ENCODE measurements at regions not wholly inside any gene's neighbourhood (a gene's known extent, or its start where the extent isn't known, plus 50 kb on each side); places are given as distances from the start of the nearest gene placed in this dataset.
A peak's percentile ranks its signal among the peaks of the same experiment; 100 is the strongest.

DNA sequence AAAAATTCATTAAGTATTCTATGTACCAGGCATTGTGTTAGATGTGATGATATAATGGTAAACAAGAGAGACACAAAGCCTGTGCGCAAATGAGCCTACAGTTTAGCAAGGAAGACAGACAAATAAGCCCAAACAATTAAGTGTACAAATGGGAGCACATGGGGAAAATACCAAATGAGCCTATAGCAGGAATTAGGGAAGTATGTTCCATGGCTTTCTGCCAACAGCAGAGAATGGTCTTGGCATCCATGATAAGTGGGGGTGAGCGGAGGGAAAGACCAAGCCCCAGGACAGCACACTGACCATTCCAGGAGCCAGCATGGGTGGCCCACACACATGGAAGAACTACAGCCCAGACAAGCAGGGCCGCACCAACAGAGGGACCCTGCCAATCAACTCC lies 369.7 kb downstream of the DEPDC1B start:
- no peak for DNase-seq

DNA sequence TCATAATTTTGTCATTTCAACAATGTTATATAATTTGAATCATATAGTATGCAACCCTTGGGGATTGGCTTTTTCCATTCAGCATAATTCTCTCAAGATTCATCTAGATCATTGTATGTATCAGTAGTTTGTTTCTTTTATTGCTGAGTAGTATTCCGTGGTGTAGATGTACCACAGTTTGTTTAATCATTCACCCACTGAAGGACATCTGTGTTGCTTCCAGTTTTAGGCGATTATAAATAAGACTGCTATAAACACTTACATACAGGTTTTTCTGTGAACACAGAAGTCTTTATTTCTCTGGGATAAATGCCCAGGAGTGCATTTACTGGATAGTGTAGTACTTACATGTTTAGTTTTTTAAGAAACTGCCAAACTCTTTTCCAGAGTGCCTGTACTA lies 374.1 kb downstream of the DEPDC1B start:
- DNase-seq = no peak

GRCh38 chr5:60323596-60323995 lies 376.4 kb downstream of the DEPDC1B start:
- DNase-seq = no peak

GRCh38 chr5:60312098-60312497 lies 387.9 kb downstream of the DEPDC1B start:
- DNase-seq = no peak

DNA sequence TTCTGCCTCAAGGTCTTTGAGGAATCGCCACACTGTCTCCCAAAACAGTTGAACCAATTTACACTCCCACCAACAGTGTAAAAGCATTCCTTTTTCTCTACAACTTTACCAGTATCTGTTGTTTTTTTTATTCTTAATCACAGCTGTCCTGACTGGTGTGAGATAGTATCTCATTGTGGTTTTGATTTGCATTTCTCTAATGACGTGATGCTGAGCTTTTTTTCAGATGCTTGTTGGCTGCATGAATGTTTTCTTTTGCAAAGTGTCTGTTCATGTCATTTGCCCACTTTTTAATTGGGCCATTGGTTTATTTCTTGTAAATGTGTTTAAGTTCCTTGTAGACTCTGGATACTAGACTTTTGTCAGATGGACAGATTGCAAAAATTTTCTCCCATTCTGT lies 400.0 kb downstream of the DEPDC1B start:
- no peak for DNase-seq

- no peak for DNase-seq
Observed at GRCh38 chr5:60297658-60298057, 402.3 kb downstream of the DEPDC1B start.

GRCh38 chr5:60295423-60295822 lies 401.9 kb upstream of the PDE4D start:
- DNase-seq = no peak

- DNase-seq = no peak
Observed at GRCh38 chr5:60293518-60293917, 400.0 kb upstream of the PDE4D start.

DNA sequence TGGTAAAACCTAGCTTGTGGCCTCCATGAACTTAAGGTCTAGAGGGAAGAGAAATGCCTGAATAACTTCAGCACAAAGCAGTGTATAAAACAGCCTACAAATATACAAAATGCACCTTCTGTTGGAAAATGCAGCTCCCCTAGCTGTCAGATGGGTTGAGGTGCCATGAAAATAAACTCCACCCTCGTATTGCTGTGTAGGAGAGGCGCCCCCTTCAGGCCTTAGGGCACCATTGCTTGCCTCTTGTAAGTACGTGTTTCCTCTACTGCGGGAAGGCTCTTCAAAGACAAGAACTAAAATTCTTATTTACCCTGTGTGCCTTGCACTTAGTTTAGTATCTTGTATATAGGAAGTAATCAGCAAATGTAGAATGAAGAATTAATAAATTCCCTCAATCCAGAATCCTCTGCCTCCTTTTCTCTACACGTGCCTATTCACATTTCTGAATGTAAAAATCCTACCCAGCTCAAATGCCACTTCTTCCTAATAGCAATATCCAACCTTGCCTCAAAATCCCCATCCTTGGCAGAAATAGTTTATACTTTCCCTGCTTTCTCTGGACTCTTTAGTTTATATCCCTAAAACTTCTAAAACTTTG lies 393.7 kb upstream of the PDE4D start:
- DNase-seq = no peak

- no peak for DNase-seq
Observed at GRCh38 chr5:60285910-60286309, 392.4 kb upstream of the PDE4D start.

DNA sequence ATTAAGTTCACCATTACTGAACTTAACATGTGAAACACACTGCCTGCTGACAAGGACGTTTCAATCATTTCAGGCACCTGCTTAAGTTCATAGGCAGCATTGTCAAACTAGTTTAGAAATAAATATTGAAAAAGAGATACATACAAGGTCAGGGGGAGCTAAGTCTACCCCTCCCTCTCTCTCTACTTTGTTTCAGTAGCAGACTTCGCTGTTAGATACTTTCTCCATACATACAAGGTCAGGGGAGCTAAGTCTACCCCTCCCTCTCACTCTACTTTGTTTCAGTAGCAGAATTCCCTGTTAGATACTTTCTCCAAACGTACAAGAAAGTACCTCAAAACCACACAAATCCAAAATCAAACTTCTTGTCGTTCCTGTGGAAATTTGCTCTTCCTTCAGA lies 387.4 kb upstream of the PDE4D start:
- DNase-seq = no peak

GRCh38 chr5:60277941-60278340 lies 384.4 kb upstream of the PDE4D start:
- no peak for DNase-seq

DNA sequence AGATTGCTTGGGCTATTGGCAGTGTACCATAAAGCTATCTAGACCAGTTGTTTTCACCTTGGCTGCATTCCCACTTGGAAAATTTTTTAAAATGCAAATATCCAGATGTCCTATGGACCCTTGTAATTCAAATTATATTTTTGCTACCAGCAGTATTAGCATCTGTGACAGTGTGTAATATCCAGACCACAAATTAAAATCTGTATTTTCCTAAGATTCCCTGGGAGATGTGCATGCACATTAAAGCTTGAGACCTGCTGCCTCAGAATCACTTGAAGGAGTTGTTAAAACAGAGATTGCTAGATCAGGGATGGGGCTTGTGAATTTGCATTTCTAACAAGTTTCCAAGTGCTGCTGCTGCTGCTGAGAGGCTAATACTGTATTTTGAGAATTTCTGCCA lies 381.2 kb upstream of the PDE4D start:
- no peak for DNase-seq

DNA sequence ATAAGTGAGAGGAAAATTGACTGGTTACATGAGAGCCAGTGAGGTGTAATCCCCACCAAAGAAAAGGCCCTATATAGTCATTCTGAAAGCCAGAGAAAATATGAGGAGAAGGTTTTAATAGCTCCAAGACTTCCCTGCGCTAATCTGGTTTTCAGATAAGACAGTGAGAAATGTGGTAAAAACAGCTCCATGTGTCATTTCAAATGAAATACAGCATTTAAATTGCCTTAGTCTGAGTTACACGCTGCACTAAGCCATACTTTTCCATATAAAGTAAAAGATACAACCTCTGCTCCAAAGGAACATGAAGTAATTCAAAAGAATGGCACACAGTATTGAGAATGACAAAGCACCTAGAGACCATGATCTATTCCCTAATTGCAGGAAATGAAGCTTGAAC lies 378.0 kb upstream of the PDE4D start:
- no peak for DNase-seq

GRCh38 chr5:60267907-60268306 lies 374.4 kb upstream of the PDE4D start:
- DNase-seq = no peak

DNA sequence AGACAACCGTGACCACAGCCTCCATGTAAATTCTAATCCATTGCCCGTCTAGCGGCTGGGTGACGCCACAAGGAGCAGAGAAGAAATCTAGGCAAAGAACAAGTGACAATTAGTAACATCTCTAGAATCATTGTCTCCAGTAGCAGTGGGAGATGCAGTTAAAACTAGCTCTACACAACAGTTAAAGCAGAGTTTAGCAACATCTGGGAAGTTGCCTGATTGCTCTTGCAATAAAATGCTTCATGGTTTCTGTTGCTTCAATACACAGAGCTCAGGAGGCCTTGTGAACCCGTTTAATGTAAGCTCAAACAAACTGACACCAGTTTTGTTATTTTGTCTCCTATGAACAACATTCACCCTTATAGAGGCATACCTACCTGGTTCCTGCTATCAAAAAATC lies 369.8 kb upstream of the PDE4D start:
- no peak for DNase-seq

GRCh38 chr5:60262576-60263295 lies 369.2 kb upstream of the PDE4D start:
- peak; percentile 61 for DNase-seq

DNA sequence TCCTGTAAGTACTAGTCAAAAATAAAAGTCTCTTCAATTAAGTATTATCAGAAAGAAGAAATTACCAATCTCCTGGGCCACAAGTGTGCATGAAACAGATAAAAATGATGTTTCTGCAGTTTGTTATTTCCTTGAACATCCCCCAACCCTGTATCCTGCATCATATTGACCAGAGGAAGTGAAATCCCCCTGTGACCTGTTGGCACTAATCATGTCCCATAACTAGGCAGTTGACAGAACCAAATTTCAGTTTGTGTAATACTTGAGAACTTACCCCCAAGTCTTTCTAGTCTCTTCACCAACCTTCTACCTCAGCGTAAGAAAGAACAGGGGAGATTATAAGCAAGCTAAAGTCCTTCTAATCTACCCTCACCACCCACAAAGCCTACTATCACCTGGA lies 368.2 kb upstream of the PDE4D start:
- DNase-seq = no peak

DNA sequence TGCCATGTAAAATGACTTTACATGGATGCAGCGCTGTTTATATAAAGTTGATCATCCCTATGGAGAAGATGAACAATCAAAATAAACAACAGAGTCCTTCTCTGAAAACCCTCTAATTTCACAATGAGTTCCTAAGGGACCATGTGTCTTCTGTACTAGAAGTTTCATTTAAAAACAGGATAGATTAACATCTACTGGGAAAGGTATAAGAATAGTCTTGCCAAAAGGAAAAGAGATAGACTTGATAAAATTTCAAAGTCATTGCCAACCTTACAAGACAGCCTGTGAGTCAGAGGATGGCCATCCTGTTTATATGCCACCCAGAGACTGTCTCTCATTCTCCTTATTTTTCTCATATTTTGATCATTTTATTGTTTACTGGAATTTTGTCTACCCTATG lies 367.1 kb upstream of the PDE4D start:
- DNase-seq = no peak

GRCh38 chr5:60259730-60260129 lies 366.2 kb upstream of the PDE4D start:
- no peak for DNase-seq

- DNase-seq = no peak
Observed at GRCh38 chr5:60257596-60258271, 364.2 kb upstream of the PDE4D start.

DNA sequence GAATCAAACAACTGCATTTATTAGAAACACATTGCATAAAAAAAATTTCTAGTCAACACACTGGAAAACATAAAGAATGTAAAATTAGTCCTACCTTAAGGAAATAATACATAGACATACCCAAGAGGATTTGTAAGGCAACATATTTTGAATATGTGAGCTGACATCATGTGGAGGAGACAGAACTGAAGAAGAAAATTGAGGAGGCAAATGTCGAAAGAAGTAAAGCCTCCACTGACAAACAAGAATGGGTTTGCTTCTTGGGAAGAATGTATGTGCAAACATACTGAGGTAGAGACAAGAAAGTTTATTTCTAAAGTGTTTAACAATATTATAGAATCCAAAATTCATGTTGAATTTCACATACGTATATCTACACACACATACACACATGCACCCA lies 363.0 kb upstream of the PDE4D start:
- DNase-seq = no peak

- no peak for DNase-seq
Observed at GRCh38 chr5:60248901-60249300, 355.4 kb upstream of the PDE4D start.

DNA sequence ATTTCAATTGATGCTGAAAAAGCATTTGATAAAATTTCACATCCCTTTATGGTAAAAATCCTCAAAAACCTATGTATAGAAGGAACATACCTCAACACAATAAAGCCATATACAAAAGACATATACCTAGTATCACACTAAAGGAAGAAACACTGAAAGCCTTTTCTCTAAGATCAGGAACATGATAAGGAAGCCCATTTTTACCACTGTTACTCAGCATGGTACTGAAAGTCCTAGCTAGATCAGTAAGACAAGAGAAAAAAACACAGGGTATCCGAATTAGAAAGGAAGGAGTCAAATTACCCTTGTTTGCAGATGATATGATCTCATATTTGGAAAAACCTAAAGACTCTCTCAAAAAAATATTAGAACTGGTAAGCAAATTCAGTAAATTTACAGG lies 350.2 kb upstream of the PDE4D start:
- no peak for DNase-seq

Data from NCI-H2171 treated with DMSO at 0.1 percent for 48 hours (cell line).